ENCODE measurements at regions not wholly inside any gene's neighbourhood (a gene's known extent, or its start where the extent isn't known, plus 50 kb on each side); places are given as distances from the start of the nearest gene placed in this dataset.

- TF ChIP-seq, protein P1, sequence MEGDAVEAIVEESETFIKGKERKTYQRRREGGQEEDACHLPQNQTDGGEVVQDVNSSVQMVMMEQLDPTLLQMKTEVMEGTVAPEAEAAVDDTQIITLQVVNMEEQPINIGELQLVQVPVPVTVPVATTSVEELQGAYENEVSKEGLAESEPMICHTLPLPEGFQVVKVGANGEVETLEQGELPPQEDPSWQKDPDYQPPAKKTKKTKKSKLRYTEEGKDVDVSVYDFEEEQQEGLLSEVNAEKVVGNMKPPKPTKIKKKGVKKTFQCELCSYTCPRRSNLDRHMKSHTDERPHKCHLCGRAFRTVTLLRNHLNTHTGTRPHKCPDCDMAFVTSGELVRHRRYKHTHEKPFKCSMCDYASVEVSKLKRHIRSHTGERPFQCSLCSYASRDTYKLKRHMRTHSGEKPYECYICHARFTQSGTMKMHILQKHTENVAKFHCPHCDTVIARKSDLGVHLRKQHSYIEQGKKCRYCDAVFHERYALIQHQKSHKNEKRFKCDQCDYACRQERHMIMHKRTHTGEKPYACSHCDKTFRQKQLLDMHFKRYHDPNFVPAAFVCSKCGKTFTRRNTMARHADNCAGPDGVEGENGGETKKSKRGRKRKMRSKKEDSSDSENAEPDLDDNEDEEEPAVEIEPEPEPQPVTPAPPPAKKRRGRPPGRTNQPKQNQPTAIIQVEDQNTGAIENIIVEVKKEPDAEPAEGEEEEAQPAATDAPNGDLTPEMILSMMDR (conservative IDR thresholded peaks at IDR 0.05; ENCODE audit: low read depth, low read length): no peak
- TF ChIP-seq SMC3 (IDR thresholded peaks at IDR 0.05; ENCODE audit: low read depth, low read length): no peak
Measured at GRCh38 chr1:114335273-114335672, 175.7 kb downstream of the TRIM33 start.

Measured in IMR-90 (cell line).